C1 segment of cervical spinal cord (tissue), 14 donors: ENCODE measurements at regions not wholly inside any gene's neighbourhood (a gene's known extent, or its start where the extent isn't known, plus 50 kb on each side); places are given as distances from the start of the nearest gene placed in this dataset.
"Not testable (repeated sequence)": the region's sequence is repeated elsewhere in the genome, so short reads cannot be mapped to it uniquely, and the experiment has no call there.

Experiments
- DNase-seq, 14 donors: peaks; one replicate each; lab custom pipeline; 2025; lab: John Stamatoyannopoulos, UW

- no peak for DNase-seq
Observed at GRCh38 chr3:76514836-76515235, 525.1 kb upstream of the ROBO2 start.

- DNase-seq: no peak
Observed at GRCh38 chr3:76523337-76523736, 516.6 kb upstream of the ROBO2 start.

- DNase-seq: no peak
Observed at GRCh38 chr3:76525726-76526125, 514.2 kb upstream of the ROBO2 start.

- DNase-seq: no peak
Observed at GRCh38 chr3:76527773-76528172, 512.1 kb upstream of the ROBO2 start.

- no peak for DNase-seq
Observed at GRCh38 chr3:76532158-76532822, 507.6 kb upstream of the ROBO2 start.

GRCh38 chr3:76533710-76534109 lies 506.2 kb upstream of the ROBO2 start:
- DNase-seq: not testable (repeated sequence)

- not testable (repeated sequence) for DNase-seq
Observed at GRCh38 chr3:76537857-76538256, 502.0 kb upstream of the ROBO2 start.

- DNase-seq: no peak
Observed at GRCh38 chr3:76547674-76548073, 492.2 kb upstream of the ROBO2 start.

GRCh38 chr3:76550522-76551201 lies 489.2 kb upstream of the ROBO2 start:
- no peak for DNase-seq

- no peak for DNase-seq
Observed at GRCh38 chr3:76551739-76552138, 488.2 kb upstream of the ROBO2 start.

- DNase-seq: no peak
Observed at GRCh38 chr3:76552653-76553052, 487.2 kb upstream of the ROBO2 start.

GRCh38 chr3:76554707-76555106 lies 485.2 kb upstream of the ROBO2 start:
- no peak for DNase-seq

GRCh38 chr3:76561494-76562236 lies 478.2 kb upstream of the ROBO2 start:
- DNase-seq: no peak

- DNase-seq: peak in 1 of 14 donors; percentile 39
Observed at GRCh38 chr3:76565496-76566210, 474.2 kb upstream of the ROBO2 start.

- DNase-seq: peak in 1 of 14 donors; percentile 39
Observed at GRCh38 chr3:76566211-76566534, 473.7 kb upstream of the ROBO2 start.

GRCh38 chr3:76566904-76567303 lies 473.0 kb upstream of the ROBO2 start:
- no peak for DNase-seq

GRCh38 chr3:76570436-76571057 lies 469.4 kb upstream of the ROBO2 start:
- no peak for DNase-seq

- no peak for DNase-seq
Observed at GRCh38 chr3:76576201-76576600, 463.7 kb upstream of the ROBO2 start.

GRCh38 chr3:76582098-76582497 lies 457.8 kb upstream of the ROBO2 start:
- DNase-seq: no peak

GRCh38 chr3:76582632-76583378 lies 457.1 kb upstream of the ROBO2 start:
- DNase-seq: no peak

GRCh38 chr3:76585794-76586392 lies 454.0 kb upstream of the ROBO2 start:
- DNase-seq: no peak
